H1 (cell line): ENCODE measurements at regions not wholly inside any gene's neighbourhood (a gene's known extent, or its start where the extent isn't known, plus 50 kb on each side); places are given as distances from the start of the nearest gene placed in this dataset.

Experiments
- CHD2 ChIP-seq: IDR thresholded peaks from 2 replicates; pipeline ENCODE4 v1.6.1; 2012; ENCODE audit warnings: low read length, improper control_type of control experiment
- EZH2 ChIP-seq: fragments of 200-600 bp; sonication (generic); IDR thresholded peaks from 2 replicates; pipeline ENCODE4 v1.7.1; 2012; ENCODE audit warnings: low read depth, mild to moderate bottlenecking, moderate library complexity, low read length, inconsistent platforms; ENCODE audit not compliant: severe bottlenecking
- KDM4A ChIP-seq: IDR thresholded peaks from one replicate; pipeline ENCODE4 v1.7.1; 2012; ENCODE audit warnings: low read depth, mild to moderate bottlenecking, moderate library complexity, low read length, inconsistent platforms; ENCODE audit not compliant: severe bottlenecking
- PHF8 ChIP-seq: fragments of 200-600 bp; sonication (generic); conservative IDR thresholded peaks from 2 replicates; pipeline ENCODE4 v1.7.1; 2012; ENCODE audit warnings: low read depth, mild to moderate bottlenecking, inconsistent platforms, low read length, moderate library complexity
- RAD21 ChIP-seq, 2 experiments: IDR thresholded peaks in 1 of 2; conservative IDR thresholded peaks in 1 of 2; 2 replicates each; pipeline ENCODE4 v1.6.1; 2011; ENCODE audit warnings: low read depth in 2 of 2, low read length in 2 of 2, improper control_type of control experiment in 1 of 2, inconsistent platforms in 1 of 2, mild to moderate bottlenecking in 1 of 2, moderate library complexity in 1 of 2

GRCh38 chr3:182716114-182716688 lies 77.1 kb upstream of the ATP11B start (continued):
- TF ChIP-seq EZH2 (no peak), PHF8 (no peak), RAD21 (IDR thresholded peaks at IDR 0.05 in 1 of 2, conservative IDR thresholded peaks at IDR 0.05 in 1 of 2; ENCODE audit: low read depth in 2 of 2, low read length in 2 of 2) (no peak), KDM4A (no peak), CHD2 (no peak)
